KMS-11 (cell line): ENCODE measurements at regions not wholly inside any gene's neighbourhood (a gene's known extent, or its start where the extent isn't known, plus 50 kb on each side); places are given as distances from the start of the nearest gene placed in this dataset.

Experiments
- H2AFZ ChIP-seq: fragments of 200-600 bp; sonication (generic); 2 replicates; pipeline ENCODE4 v1.6.1; 2016; ENCODE audit warnings: antibody characterized with exemption, mixed run types, low read depth
- H3K27ac ChIP-seq: fragments of 200-600 bp; sonication (generic); 2 replicates; pipeline ENCODE4 v1.6.1; 2016; ENCODE audit warnings: mild to moderate bottlenecking, mixed run types
- H3K27me3 ChIP-seq: fragments of 200-600 bp; sonication (generic); 2 replicates; pipeline ENCODE4 v1.6.1; 2017; ENCODE audit warnings: mild to moderate bottlenecking, low read depth, mixed run types, moderate library complexity; ENCODE audit not compliant: insufficient read depth
- H3K36me3 ChIP-seq: fragments of 200-600 bp; sonication (generic); 2 replicates; pipeline ENCODE4 v1.6.1; 2017; ENCODE audit warnings: mild to moderate bottlenecking, mixed run types; ENCODE audit not compliant: insufficient read depth
- H3K4me1 ChIP-seq: fragments of 200-600 bp; sonication (generic); 2 replicates; pipeline ENCODE4 v1.6.1; 2016; ENCODE audit warnings: mild to moderate bottlenecking, low read depth, mixed run types; ENCODE audit not compliant: poor library complexity, severe bottlenecking
- H3K4me2 ChIP-seq: fragments of 200-600 bp; sonication (generic); 2 replicates; pipeline ENCODE4 v1.7.0; 2016; ENCODE audit warnings: mild to moderate bottlenecking, mixed run types
- H3K4me3 ChIP-seq: fragments of 200-600 bp; sonication (generic); IDR thresholded peaks from 2 replicates; pipeline ENCODE4 v1.6.1; 2017; ENCODE audit warnings: low read depth, low read length, mixed read lengths; ENCODE audit not compliant: insufficient read depth
- H3K79me2 ChIP-seq: fragments of 200-600 bp; sonication (generic); 2 replicates; pipeline ENCODE4 v1.6.1; 2016; ENCODE audit warnings: low read depth, mixed run types; ENCODE audit not compliant: insufficient read depth
- H3K9ac ChIP-seq: fragments of 200-600 bp; sonication (generic); 2 replicates; pipeline ENCODE4 v1.6.1; 2016; ENCODE audit warnings: mild to moderate bottlenecking, mixed run types
- H4K20me1 ChIP-seq: fragments of 200-600 bp; sonication (generic); 2 replicates; pipeline ENCODE4 v1.6.1; 2016; ENCODE audit warnings: mild to moderate bottlenecking, mixed run types; ENCODE audit not compliant: insufficient read depth
- CTCF ChIP-seq: fragments of 200-600 bp; sonication (generic); conservative IDR thresholded peaks from 2 replicates; pipeline ENCODE4 v1.6.1; 2017; ENCODE audit warnings: low read depth, mild to moderate bottlenecking, antibody characterized with exemption, low read length, moderate library complexity, mixed read lengths

- H3K4me2 ChIP-seq: no peak overlapping the region
- H3K79me2 ChIP-seq: no peaks in the 10 kb centered on the region
- TF ChIP-seq CTCF: no peak
- H3K27ac ChIP-seq: no peak overlapping the region
- no peak overlapping the region for H3K9ac ChIP-seq
- no peaks in the 10 kb centered on the region for H3K27me3 ChIP-seq
- no peaks in the 10 kb centered on the region for H4K20me1 ChIP-seq
- no peak overlapping the region for H3K4me3 ChIP-seq
- H3K36me3 ChIP-seq: no peaks in the 10 kb centered on the region
- no peaks in the 10 kb centered on the region for H3K4me1 ChIP-seq
- H2AFZ ChIP-seq: no peak overlapping the region
These were observed 552.8 kb upstream of the CITED2 start for GRCh38 chr6:139927236-139927635.

GRCh38 chr6:139926711-139927110 lies 552.3 kb upstream of the CITED2 start:
- no peaks in the 10 kb centered on the region for H3K4me1 ChIP-seq
- H2AFZ ChIP-seq: no peak overlapping the region
- TF ChIP-seq CTCF: no peak
- no peaks in the 10 kb centered on the region for H3K36me3 ChIP-seq
- H3K4me3 ChIP-seq: no peak overlapping the region
- H3K79me2 ChIP-seq: no peaks in the 10 kb centered on the region
- H3K27me3 ChIP-seq: no peaks in the 10 kb centered on the region
- no peak overlapping the region for H3K27ac ChIP-seq
- no peak overlapping the region for H3K4me2 ChIP-seq
- H4K20me1 ChIP-seq: no peaks in the 10 kb centered on the region
- H3K9ac ChIP-seq: no peak overlapping the region

DNA sequence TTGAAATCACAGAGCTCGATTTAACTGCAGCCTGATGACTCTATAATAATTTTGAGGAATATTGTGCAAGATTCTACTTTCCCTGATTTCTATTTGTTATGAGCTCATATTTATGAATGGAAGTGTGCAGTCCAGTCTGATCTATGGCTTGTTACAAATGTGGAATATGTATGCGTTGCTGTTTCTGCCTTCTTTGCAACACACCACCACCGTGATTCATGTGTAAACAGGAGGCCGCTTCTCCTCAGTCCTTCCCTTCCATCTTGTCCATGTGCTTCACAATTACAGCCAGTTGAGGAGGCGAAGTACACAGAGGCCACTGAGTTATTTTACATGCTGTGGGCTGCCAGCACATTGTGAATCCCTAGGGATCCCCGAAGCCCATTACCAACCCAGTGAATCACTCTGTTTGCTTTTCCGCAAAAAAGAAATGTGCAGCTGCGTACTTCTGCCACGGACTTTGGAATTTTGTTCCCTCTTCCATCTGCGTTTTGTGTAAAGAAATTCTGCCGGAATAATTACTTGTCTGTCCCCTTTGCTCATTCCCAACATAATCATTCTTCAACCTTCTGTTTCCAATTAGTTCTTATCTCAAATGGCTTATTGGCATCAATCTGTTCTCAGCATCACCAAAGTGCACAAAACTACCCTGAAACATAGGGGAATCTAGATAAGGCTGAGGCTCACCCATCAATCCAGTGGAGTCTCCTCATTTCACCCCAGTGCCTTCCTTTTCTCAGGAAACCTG lies 551.6 kb upstream of the CITED2 start:
- no peak overlapping the region for H3K4me3 ChIP-seq
- no peak overlapping the region for H3K9ac ChIP-seq
- TF ChIP-seq CTCF: no peak
- no peaks in the 10 kb centered on the region for H4K20me1 ChIP-seq
- H3K36me3 ChIP-seq: no peaks in the 10 kb centered on the region
- no peaks in the 10 kb centered on the region for H3K27me3 ChIP-seq
- H2AFZ ChIP-seq: no peak overlapping the region
- H3K27ac ChIP-seq: no peak overlapping the region
- H3K79me2 ChIP-seq: no peaks in the 10 kb centered on the region
- no peak overlapping the region for H3K4me2 ChIP-seq
- H3K4me1 ChIP-seq: no peaks in the 10 kb centered on the region

DNA sequence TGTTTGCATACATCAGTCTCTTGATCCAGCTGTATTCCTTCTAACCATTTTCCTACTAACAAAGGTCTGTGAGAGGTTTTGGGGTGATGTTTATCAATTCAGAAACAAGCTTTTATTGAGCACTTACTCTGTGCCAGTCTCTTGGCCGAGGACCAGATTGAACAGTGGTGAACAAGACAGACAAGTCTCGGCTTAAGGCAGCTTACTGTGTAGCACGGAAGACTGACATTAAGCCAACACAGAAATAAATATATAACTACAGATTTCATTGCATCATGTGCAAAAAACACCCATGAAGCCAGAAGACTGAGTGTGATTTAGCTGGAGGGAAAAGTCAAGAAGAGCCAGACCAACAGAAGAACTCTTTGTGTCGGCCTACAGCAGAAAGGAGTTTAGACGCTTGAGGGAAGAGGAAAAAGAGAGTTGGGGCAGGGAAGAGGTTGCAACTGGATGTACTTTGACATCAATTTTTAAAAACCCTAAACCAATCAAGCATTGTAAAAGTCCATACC lies 549.6 kb upstream of the CITED2 start:
- Histone ChIP-seq H3K4me2 (no peak overlapping the region), H3K27ac (no peak overlapping the region), H3K4me1 (no peaks in the 10 kb centered on the region), H3K79me2 (no peaks in the 10 kb centered on the region), H4K20me1 (no peaks in the 10 kb centered on the region), H2AFZ (no peak overlapping the region), H3K4me3 (no peak overlapping the region), H3K36me3 (no peaks in the 10 kb centered on the region), H3K9ac (no peak overlapping the region), H3K27me3 (no peaks in the 10 kb centered on the region)
- no peak for TF ChIP-seq CTCF
